G401.6 (cell line): ENCODE measurements at regions not wholly inside any gene's neighbourhood (a gene's known extent, or its start where the extent isn't known, plus 50 kb on each side); places are given as distances from the start of the nearest gene placed in this dataset.
"Not testable (repeated sequence)": the region's sequence is repeated elsewhere in the genome, so short reads cannot be mapped to it uniquely, and the experiment has no call there.

Experiments
- FAIRE-seq: peaks from 2 replicates; lab custom pipeline; 2012; peaks lifted over from hg19 to GRCh38; lab: Jason Lieb, UNC

GRCh38 chr2:118387509-118387908, 299.2 kb downstream of the INSIG2 start:
- no peak for FAIRE-seq

- FAIRE-seq, result no peak
These were observed 298.5 kb downstream of the INSIG2 start for GRCh38 chr2:118386641-118387302.

- FAIRE-seq, result no peak
These were observed 292.8 kb downstream of the INSIG2 start for GRCh38 chr2:118380915-118381653.

- FAIRE-seq, result no peak
These were observed 287.7 kb downstream of the INSIG2 start for GRCh38 chr2:118375907-118376485.

- no peak for FAIRE-seq
These were observed 286.9 kb downstream of the INSIG2 start for GRCh38 chr2:118374974-118375755.

- FAIRE-seq, result no peak
These were observed 284.9 kb downstream of the INSIG2 start for GRCh38 chr2:118372886-118373830.

GRCh38 chr2:118371515-118371914, 283.2 kb downstream of the INSIG2 start:
- FAIRE-seq, result no peak

GRCh38 chr2:118369521-118369920, 281.2 kb downstream of the INSIG2 start:
- not testable (repeated sequence) for FAIRE-seq

GRCh38 chr2:118363604-118364003, 275.3 kb downstream of the INSIG2 start:
- no peak for FAIRE-seq

GRCh38 chr2:118356051-118356450, 267.8 kb downstream of the INSIG2 start:
- FAIRE-seq, result no peak

- FAIRE-seq, result no peak
These were observed 263.5 kb downstream of the INSIG2 start for GRCh38 chr2:118351796-118352195.

- FAIRE-seq, result no peak
These were observed 262.4 kb downstream of the INSIG2 start for GRCh38 chr2:118350621-118351020.

GRCh38 chr2:118349365-118349764, 261.1 kb downstream of the INSIG2 start:
- no peak for FAIRE-seq

- no peak for FAIRE-seq
These were observed 260.2 kb downstream of the INSIG2 start for GRCh38 chr2:118348380-118349034.

- FAIRE-seq, result no peak
These were observed 257.2 kb downstream of the INSIG2 start for GRCh38 chr2:118345465-118345864.

GRCh38 chr2:118340103-118340502, 251.8 kb downstream of the INSIG2 start:
- no peak for FAIRE-seq

- no peak for FAIRE-seq
These were observed 251.1 kb downstream of the INSIG2 start for GRCh38 chr2:118339386-118339785.

GRCh38 chr2:118333664-118334063, 245.4 kb downstream of the INSIG2 start:
- FAIRE-seq, result no peak

- FAIRE-seq, result no peak
These were observed 237.2 kb downstream of the INSIG2 start for GRCh38 chr2:118325321-118325955.

GRCh38 chr2:118322406-118322805, 234.1 kb downstream of the INSIG2 start:
- FAIRE-seq, result no peak
